AG09319 (cell line): ENCODE measurements at regions not wholly inside any gene's neighbourhood (a gene's known extent, or its start where the extent isn't known, plus 50 kb on each side); places are given as distances from the start of the nearest gene placed in this dataset.

Experiments
- DNase-seq: peaks from one replicate; pipeline ENCODE4 v3.0.0-alpha.2; 2010; ENCODE audit warnings: low read depth; ENCODE audit errors: extremely low read depth
- TF ChIP-seq, protein P1 (sequence below): IDR thresholded peaks from 2 replicates; pipeline ENCODE4 v1.5.1; 2011; ENCODE audit warnings: low read depth, mild to moderate bottlenecking, inconsistent platforms, low read length, moderate library complexity

DNA sequence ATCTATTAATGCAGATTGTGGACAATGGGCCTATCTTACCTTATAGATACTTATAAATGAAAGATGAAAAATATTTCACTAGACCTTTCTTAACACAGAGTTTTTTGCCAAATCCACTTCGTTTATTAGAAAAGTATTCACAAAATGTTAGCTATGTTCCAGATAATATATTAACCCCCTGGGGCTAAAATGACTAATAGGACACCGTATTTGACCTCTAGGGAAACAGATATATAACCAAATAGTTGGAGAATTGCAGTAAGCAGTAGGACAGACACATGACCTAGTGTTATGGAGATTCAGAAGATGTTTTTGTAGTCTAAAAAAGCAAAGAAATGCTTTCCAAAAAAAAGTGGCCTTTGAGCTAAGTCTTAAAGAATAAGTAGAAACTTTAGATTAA, 106.9 kb downstream of the SEC16B start:
- TF ChIP-seq, protein P1, sequence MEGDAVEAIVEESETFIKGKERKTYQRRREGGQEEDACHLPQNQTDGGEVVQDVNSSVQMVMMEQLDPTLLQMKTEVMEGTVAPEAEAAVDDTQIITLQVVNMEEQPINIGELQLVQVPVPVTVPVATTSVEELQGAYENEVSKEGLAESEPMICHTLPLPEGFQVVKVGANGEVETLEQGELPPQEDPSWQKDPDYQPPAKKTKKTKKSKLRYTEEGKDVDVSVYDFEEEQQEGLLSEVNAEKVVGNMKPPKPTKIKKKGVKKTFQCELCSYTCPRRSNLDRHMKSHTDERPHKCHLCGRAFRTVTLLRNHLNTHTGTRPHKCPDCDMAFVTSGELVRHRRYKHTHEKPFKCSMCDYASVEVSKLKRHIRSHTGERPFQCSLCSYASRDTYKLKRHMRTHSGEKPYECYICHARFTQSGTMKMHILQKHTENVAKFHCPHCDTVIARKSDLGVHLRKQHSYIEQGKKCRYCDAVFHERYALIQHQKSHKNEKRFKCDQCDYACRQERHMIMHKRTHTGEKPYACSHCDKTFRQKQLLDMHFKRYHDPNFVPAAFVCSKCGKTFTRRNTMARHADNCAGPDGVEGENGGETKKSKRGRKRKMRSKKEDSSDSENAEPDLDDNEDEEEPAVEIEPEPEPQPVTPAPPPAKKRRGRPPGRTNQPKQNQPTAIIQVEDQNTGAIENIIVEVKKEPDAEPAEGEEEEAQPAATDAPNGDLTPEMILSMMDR = no peak
- DNase-seq = no peak

DNA sequence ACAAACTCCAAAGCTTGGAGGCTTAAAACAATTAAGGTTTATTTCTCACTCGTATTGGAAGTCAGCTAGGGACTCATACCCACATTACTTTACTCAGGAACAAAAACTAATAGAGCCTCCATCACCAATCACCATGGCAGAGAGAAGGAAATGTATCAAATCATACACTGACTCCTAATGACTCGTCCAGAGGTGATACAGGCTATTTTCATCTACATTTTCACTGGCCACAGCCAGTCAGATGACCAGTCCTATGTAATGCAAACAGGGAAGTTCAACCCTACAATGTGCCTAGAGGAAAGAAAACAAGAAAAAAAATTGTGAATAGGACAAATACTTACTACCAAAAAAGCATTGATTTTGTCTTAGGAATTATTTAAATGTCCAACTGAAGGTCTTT, 110.3 kb downstream of the SEC16B start:
- TF ChIP-seq, protein P1 = no peak
- no peak for DNase-seq

DNA sequence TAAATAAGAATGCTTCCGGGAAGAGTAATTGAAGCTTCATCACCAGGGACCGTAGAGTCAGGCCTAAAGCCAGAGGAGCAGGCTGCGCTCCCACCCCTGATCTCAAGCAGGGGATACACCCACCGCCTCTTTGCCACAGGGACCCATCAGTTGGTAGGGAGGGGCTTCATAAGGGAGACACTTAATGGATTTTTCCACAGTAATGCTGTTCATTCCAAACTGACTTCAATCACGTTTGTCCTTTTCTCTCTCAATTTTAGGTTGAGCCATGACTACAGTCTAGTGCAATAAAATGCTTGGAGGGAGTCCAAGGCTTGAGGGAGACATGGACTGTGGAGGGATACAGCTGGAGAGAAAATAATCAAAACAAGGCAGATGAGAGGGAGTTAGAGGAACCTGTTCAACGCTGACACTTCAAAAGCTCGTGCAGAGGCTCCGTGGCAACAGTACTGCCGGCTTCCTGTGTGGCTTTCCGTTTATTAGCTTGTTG, 111.5 kb downstream of the SEC16B start:
- no peak for DNase-seq

DNA sequence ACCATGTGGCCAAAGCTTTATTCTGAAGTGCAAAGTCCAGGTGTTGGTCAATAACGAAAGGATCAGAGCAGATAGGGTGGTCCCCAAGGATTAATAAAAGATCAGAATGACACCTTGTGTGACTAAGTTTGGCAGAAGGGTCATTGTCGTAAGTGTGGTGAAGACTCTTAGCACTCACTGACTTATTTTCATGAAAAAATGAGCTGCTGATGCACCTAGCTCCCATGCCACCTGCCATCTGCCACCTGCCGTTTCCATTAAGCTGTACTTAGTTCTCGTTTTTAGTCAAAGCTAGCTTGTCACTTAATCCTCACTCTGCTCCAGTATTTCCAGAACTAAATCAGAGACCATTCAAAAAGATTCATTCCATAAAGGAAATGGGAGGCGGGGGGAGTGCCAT, 112.6 kb downstream of the SEC16B start:
- no peak for DNase-seq
- TF ChIP-seq, protein P1 = no peak

More for the DNA sequence above, 111.5 kb downstream of the SEC16B start:
- TF ChIP-seq, protein P1 = no peak

DNA sequence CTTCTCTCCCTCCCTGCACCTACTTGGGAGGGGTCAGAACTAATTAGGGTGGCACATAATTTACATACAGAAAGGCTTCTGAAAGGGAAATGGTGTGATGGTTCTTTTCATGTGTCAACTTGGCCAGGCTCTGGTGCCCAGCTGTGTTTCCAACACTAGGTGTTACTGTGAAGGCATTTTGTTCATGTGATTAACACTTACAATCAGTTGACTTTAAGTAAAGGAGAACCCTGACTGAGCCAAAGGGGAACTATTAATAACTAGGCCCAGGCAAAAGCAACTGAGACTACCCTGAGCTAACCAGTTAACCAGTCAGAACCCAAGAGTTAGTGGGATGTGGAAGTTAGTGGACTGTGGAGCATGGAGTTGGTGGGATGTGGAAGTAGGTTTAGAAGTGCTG, 114.9 kb downstream of the SEC16B start:
- no peak for DNase-seq
- TF ChIP-seq, protein P1 = no peak

DNA sequence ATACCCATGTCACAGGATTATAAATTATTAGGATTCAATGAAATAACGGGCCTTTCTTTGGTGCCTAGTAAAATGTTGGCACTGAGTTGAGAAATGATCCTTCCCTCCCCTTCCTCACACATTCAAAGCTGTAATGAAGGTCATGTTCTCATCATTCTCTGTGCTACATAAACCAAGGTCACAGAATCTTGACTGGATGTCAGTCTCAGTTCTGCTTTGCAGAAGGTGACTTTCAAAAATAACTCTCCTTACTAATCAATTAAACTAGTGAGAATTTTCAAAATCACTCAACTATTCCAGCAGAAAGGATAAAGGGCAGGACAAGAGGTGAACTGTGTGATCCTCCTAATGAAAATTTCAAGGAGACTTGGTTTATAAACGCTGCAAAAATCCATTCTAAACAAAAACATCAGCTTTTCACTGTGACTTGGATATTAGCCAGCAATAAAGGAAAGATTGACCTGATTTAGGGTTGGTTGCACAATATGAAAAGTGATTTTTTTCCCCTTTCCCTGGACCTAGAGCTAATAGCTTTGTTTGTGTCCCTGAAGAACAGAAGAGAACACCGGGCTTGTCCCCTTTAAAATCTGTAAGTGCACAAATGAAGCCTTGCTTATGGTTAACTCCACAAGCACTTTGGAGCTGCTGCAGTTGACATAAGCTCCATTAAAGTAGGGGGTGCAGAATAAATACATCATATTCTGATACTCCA, 120.1 kb downstream of the SEC16B start:
- no peak for DNase-seq
- TF ChIP-seq, protein P1 = no peak

DNA sequence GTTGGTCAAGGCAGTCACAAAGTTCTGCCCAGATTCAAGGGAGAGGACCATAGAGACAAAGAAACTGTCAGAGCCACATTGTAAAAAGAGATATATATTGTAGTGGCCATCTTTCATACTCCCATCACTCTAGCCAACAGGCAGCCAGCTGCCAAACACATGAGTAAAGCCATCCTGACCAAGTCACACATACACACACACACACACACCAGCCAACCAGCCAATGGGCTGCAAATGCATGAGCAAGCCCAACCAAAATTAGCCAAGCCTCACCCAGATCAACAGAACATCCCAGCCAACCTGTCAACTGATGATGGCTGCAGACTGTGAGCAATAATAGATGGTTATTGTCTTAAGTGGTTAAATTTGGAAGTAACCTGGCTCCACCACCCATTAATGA, 120.7 kb downstream of the SEC16B start:
- no peak for DNase-seq
- TF ChIP-seq, protein P1 = no peak
